Umbilical cord (tissue), 1 donor: ENCODE measurements at regions not wholly inside any gene's neighbourhood (a gene's known extent, or its start where the extent isn't known, plus 50 kb on each side); places are given as distances from the start of the nearest gene placed in this dataset.

ENCODE experiments used
- DNase-seq: peaks from one replicate; pipeline ENCODE4 v3.0.0-alpha.2; 2015; ENCODE audit warnings: low spot score

GRCh38 chr16:73322856-73323255 lies 274.9 kb upstream of the ZFHX3 start:
- DNase-seq = no peak

GRCh38 chr16:73321853-73322252 lies 273.9 kb upstream of the ZFHX3 start:
- DNase-seq = peak; percentile 58

GRCh38 chr16:73319737-73320136 lies 271.8 kb upstream of the ZFHX3 start:
- no peak for DNase-seq

- no peak for DNase-seq
These were observed 271.3 kb upstream of the ZFHX3 start for GRCh38 chr16:73319261-73319660.

- DNase-seq = no peak
These were observed 269.5 kb upstream of the ZFHX3 start for GRCh38 chr16:73317321-73317857.

- no peak for DNase-seq
These were observed 267.7 kb upstream of the ZFHX3 start for GRCh38 chr16:73315645-73316044.

GRCh38 chr16:73313950-73314349 lies 266.0 kb upstream of the ZFHX3 start:
- DNase-seq = no peak

GRCh38 chr16:73311857-73312723 lies 264.2 kb upstream of the ZFHX3 start:
- no peak for DNase-seq

GRCh38 chr16:73308771-73309170 lies 260.8 kb upstream of the ZFHX3 start:
- no peak for DNase-seq

- DNase-seq = no peak
These were observed 259.0 kb upstream of the ZFHX3 start for GRCh38 chr16:73306901-73307413.

GRCh38 chr16:73304008-73304774 lies 256.3 kb upstream of the ZFHX3 start:
- DNase-seq = peak; percentile 94

GRCh38 chr16:73302942-73303341 lies 255.0 kb upstream of the ZFHX3 start:
- DNase-seq = no peak

GRCh38 chr16:73301984-73302383 lies 254.1 kb upstream of the ZFHX3 start:
- DNase-seq = no peak

GRCh38 chr16:73299346-73299745 lies 251.4 kb upstream of the ZFHX3 start:
- DNase-seq = no peak

GRCh38 chr16:73298562-73298961 lies 250.6 kb upstream of the ZFHX3 start:
- peak; percentile 68 for DNase-seq

- DNase-seq = no peak
These were observed 242.3 kb upstream of the ZFHX3 start for GRCh38 chr16:73290258-73290657.

- no peak for DNase-seq
These were observed 241.3 kb upstream of the ZFHX3 start for GRCh38 chr16:73289232-73289631.

- no peak for DNase-seq
These were observed 240.6 kb upstream of the ZFHX3 start for GRCh38 chr16:73288520-73288919.

- no peak for DNase-seq
These were observed 240.0 kb upstream of the ZFHX3 start for GRCh38 chr16:73287859-73288405.

GRCh38 chr16:73286346-73287267 lies 238.7 kb upstream of the ZFHX3 start:
- DNase-seq = no peak
